PC-3 (cell line): ENCODE measurements at regions not wholly inside any gene's neighbourhood (a gene's known extent, or its start where the extent isn't known, plus 50 kb on each side); places are given as distances from the start of the nearest gene placed in this dataset.

Experiments
- CTCF ChIP-seq: fragments of 300-600 bp; sonication (generic); conservative IDR thresholded peaks from 2 replicates; pipeline ENCODE4 v1.5.1; 2017; ENCODE audit warnings: antibody characterized with exemption, low read depth, mild to moderate bottlenecking, low read length
- EZH2 ChIP-seq: fragments of 300-600 bp; sonication (generic); IDR thresholded peaks from one replicate; pipeline ENCODE4 v1.6.1; 2017; ENCODE audit warnings: antibody characterized with exemption, mild to moderate bottlenecking, low read length; ENCODE audit not compliant: unreplicated experiment
- EZH2phosphoT487 ChIP-seq: fragments of 300-600 bp; sonication (generic); IDR thresholded peaks from 2 replicates; pipeline ENCODE4 v1.6.1; 2018; ENCODE audit warnings: mild to moderate bottlenecking, antibody characterized with exemption, low read length, borderline replicate concordance

- TF ChIP-seq CTCF (no peak), EZH2 (no peak), EZH2phosphoT487 (no peak)
Measured at GRCh38 chr21:41605178-41605933, 97.4 kb upstream of the TMPRSS2 start.
